Activated CD4-positive, alpha-beta T cell treated with anti-CD3 and anti-CD28 coated beads, Interleukin-2, Interleukin-4, amounts not matched to agents 100 ng/mL and 50 ng/mL, durations not matched to agents 16 hours and 8 hours (primary cell): ENCODE measurements at regions not wholly inside any gene's neighbourhood (a gene's known extent, or its start where the extent isn't known, plus 50 kb on each side); places are given as distances from the start of the nearest gene placed in this dataset.

Experiments
- DNase-seq: peaks from one replicate; pipeline ENCODE4 v3.0.0-alpha.2; 2020; ENCODE audit warnings: low spot score

GRCh38 chr10:28060031-28060607 lies 61.2 kb upstream of the ODAD2 start:
- no peak for DNase-seq

GRCh38 chr10:28058746-28059145 lies 59.9 kb upstream of the ODAD2 start:
- no peak for DNase-seq

GRCh38 chr10:28054228-28054860 lies 55.5 kb upstream of the ODAD2 start:
- no peak for DNase-seq

- no peak for DNase-seq
These were observed 50.4 kb upstream of the ODAD2 start for GRCh38 chr10:28049286-28049685.
